ENCODE measurements at regions not wholly inside any gene's neighbourhood (a gene's known extent, or its start where the extent isn't known, plus 50 kb on each side); places are given as distances from the start of the nearest gene placed in this dataset.
"Not testable (repeated sequence)": the region's sequence is repeated elsewhere in the genome, so short reads cannot be mapped to it uniquely, and the experiment has no call there.

DNA sequence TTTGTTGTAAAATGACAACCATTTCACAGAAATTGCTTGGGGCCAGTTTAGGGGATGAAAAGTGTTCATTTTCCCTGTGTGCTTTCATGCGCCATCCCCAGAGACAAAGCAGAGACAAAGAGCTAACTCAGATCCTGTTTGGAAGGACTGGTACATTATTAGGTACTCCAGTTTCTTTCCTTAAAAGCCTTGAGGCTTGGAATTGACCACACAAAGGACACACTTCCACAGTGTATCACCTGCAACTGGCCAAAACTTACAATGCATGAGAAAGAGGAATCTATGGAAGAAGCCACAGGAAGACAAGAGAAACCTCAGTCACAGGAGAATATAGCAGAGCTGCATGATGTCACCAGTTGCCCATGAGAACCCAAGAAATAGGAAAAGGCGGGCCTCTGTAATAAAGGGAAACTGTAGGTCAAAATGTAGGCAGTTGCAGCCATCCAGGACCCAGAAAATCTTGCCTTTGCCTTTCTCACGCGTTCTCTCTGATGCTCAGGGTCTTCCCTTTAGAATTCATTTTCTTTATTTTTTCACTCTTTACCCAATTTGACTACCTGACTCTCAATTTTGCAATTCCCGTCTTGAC lies 339.0 kb downstream of the RMST start:
- no peak for DNase-seq

DNA sequence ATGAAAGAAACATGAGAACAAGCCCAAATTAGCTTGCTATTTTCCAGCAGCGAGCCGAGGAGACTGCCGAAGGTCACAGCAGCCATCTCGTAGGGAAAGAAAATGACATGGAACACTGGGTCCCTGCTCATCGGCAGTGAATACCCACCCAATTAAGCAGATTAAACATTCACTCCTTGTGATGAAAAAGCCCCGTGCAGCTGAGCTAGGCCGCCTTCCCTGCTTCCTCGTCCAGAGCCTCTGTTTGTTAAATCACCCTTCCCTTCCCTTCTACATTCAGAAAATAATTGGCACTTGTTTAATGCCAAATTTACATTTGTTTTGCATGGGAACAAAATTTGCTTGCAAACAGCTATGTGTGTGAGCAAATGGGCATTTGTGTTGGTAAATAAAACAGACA lies 342.5 kb downstream of the RMST start:
- DNase-seq = no peak

DNA sequence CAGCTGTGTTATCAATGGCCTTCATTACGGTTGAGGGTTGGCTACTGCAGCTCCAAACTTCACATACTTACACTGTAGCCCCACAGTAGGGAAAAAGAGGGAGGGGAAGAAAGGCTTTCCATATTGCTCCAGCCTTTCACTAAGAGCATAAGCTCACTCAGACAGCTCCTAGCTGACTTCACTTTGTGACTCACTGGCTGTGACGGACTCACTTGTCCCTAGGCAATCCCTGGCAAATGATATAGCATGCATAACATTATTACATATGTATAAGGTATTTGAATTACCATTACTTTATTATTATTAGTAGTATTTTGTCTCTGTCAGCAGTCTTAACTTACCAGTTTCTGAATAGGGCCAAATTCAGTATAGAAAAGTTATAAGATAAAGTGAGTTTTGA lies 350.7 kb downstream of the RMST start:
- DNase-seq = peak; percentile 0

DNA sequence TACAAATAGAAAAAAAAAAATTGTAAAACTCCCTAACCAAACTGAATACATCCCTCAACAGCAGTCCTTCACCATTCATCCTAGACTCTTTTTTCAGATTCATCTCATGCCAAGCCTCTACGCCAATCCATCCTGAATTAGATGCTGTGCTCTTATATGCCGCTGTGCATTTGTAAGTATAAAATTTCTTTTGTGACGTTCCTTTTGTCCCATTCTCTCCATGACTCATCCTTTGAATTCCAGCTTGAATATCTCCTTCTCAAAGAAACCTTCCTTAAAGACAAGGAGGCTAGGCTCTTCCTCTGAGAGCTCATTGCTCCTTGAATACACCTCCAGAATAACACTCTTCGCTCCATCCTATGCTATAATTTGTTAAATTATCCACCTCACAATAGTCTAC lies 359.2 kb downstream of the RMST start:
- no peak for DNase-seq

DNA sequence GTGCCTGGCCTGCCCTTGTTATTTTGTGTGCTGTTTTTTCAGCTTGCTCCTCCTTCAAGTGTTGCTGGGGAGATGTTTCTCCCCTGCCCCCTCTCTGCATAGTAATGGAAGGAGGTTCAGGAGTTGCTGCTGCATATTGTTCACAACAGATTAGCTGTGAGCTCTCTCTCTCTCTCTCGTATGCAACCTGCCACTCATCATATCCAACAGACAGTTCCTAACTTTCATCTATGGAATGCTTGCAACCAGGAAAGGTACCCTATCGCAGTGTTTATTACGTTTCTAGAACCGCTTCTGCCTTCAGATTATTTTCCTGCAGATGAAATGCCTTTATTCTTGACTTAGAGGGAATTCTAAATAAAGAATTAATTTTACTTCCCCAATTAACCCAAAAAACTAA lies 372.9 kb downstream of the RMST start:
- DNase-seq = no peak

DNA sequence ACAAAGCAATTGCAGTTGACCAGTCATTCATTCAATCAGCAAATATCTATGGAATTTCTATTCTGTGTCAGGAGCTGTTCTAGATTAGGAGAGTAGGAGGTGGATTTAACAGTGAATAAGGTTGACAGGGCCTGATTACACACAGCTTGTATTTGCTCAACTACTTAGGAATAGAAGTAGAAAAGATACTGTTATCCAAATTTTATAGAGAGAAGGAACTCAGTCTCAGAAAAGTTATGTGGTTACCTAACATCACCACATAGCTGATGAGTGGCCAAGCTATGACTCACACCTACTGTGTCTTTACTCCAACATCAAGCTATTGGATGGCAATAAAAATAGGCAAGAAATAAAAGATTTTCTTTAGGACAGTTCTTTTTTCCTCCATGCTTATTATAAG lies 374.8 kb downstream of the RMST start:
- DNase-seq = peak; percentile 30

DNA sequence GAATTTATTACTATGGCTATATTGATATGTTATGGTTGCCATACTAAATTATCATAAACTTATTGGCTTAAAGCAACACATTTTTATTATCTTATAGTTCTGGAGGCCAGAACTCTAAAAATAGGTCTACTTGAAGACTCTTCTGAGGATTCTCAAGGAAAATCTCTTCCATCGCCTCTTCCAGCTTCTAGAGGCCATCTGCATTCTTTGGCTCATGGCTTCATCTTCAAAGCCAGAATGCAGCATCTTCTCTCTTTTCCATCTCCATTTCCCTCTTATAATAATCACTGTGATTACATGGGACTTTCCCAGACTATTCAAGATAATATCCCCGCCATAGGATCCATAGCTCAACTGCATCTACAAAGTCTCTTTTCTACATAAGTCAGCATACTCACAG lies 385.4 kb downstream of the RMST start:
- DNase-seq = no peak

DNA sequence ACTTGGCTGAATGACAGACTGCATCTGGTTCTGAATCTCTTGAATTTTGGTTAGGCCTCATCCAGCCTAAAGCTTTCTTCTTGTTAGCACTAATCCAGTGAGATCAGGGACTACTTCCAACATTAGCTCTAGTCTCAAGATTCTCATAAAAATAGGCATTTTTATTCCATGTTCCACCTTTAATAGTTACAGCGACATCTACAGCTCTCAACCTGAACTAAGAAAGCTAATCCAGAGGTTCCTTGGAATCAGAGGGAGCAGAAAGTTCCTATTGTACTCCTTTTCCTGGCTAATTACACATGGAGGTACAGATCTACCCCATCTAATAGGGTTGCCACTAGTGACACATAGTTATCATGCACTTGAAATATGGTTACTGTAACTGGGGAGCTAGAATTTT lies 391.9 kb downstream of the RMST start:
- DNase-seq = no peak

DNA sequence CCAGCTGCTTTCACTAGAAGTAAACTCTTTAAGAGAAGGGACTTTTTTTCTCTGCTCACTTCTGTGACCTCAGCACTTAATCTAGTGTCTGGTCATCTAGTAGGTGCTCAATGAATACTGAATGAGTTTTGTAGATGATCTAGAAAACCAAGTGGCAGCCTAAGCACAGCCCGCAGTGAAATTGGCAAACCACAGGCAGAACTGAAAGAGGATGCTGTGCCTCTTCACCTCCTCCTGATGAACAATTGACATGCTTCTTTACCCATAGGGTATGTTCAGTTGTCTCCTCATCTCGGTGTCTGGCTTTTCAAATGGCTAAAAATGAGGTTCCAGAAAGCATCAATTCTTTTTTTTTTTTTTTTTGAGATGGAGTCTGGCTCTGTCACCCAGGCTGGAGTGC lies 399.5 kb downstream of the RMST start:
- no peak for DNase-seq

DNA sequence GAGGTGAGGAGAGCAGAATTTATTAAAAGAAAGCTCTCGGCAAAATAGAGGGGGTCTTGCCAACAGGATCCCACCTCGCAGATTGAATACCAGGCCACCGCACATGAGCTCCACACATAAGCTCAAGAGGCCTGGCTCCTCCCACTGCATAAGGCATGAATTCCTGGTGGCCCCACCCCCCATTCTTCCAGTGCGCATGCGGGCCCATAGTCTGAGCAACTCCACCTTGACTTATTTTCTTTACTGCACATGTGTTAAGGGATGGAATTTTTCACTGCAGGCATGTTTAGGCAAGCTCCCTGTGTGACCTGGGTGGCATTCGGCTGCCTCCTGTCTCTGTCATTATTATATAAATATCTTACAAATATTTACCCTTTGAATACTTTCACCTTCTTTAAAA lies 412.5 kb downstream of the RMST start:
- DNase-seq = no peak

DNA sequence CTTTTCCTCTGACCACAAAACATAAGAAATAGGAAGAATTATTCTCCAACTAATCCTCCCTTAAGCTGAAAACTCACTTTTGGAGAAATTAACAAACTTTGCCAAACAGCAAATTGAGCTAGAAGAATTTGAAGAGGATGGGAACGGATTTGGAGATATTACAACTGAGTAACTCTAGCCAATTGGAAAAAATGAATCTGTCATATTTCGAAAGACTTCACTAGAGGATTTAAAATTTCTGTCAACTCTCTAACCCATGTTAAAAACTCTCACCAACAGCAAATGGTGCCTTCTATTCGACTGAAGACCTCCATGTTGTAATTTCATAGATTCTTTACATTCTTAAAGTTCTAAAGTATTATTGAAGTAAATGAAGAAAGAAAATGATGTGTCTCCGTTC lies 414.2 kb downstream of the RMST start:
- no peak for DNase-seq

DNA sequence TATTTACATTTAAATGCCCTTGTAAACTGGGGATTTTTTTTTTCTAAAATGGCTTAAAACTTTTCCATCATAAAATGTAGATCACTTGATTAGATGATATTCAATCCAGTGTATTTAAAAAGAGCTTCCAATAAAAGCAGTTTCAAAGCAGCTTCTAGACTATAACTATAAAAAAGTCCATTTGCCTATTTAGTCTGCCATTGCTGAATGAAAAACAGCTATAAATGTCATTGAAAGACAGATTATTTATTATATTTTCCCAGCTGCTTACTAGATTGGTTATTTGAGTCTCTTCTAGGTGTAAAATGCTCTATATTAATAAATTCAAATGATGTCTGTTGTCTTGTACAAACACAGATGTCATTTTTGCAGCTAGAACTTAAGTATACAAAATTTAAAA lies 414.8 kb downstream of the RMST start:
- no peak for DNase-seq

DNA sequence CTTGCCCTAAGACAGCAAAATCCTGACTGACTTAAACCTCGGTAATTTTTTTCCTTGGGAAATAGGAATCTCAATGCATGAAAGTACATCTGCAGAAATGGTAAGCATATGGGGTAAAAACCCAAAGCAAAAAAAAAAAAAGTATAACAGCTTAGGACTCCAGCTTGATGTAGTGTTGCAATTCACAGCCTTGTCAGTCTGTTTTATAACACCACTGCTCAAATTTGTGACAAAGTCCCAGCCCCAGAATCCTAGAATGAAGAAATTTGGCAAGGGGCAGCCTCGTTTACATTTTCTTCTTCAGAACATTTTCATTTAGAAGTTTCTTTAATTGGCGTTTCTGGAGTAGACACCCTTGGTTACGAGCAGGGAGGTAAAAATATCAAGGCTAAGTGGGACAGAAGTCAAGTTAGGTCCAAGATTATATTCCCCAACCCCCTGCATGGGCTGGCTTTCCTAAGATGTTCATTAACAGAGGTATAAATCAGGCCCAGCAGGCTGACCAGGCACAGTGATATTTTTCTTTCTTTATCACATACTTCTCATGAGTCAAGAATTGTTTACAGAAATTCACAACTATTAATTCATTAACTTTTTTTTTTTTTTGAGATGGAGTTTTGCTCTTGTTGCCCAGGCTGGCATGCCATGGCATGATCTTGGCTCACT lies 424.0 kb downstream of the RMST start:
- DNase-seq = no peak

DNA sequence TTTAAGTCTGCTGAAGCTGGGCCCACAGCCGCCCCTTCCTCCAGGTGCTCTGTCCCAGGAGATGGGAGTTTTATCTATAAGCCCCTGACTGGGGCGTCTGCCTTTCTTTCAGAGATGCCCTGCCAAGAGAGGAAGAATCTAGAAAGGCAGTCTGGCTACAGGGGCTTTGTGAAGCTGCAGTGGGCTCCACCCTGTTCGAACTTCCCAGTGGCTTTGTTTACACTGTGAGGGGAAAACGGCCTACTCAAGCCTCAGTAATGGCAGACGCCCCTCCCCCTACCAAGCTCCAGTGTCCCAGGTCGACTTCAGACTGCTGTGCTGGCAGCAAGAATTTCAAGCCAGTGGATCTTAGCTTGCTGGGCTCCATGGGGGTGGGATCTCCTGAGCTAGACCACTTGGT lies 435.3 kb downstream of the RMST start:
- DNase-seq = not testable (repeated sequence)

DNA sequence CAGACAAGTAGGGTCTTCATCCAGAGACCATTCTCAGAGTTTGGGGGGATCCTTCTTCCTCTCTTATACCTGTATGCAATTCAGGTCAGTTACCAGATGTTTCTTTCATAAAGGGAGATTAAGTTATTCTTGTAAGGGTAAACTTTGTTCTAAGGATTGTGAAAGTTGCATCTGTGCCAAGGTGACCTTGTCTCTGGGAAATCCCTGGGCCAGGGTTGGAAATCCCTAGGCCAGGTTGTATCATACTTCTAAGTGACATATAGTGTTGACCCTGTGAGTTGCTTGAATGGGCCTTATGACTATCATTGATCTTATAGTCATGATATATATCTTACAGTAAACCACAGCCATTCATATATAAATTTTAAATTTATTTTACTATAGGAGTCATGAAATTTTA lies 436.9 kb downstream of the RMST start:
- DNase-seq = no peak

DNA sequence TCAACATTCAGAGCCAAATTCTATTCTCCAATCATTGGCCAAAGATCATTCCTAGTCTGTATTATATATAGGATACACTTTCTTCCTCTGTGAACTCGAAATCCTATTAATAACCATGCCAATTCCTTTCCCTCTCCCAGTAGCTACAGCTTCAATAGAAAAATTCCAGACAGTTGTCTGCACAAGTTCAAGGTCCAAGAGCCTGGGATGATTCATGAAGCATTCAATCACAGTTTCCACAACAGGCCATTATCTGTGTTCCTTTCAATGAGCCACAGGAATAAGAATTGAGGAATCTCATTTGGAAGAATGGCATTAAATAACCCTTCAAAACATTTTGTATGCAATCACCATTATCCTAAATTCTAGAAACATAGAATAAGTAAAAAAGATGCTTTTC lies 437.4 kb downstream of the RMST start:
- no peak for DNase-seq

DNA sequence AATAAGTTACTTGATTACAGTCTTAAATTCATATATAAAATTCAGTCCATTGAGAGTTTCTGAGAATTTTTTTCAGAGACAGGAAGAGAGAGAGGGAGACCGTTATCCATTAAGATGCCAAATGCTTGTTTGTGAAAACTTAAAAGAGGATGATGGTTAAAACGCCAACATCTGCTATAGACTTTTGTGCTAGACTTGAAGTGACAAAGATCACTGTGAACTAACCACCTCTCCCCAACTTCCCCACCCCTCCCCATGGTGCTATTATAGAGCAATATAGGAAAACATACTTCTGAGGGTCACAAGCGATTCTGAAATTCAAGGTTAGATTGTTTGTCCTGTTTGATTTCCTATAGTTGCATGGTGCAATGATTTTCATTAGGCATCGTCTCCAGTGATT lies 440.8 kb downstream of the RMST start:
- DNase-seq = no peak

DNA sequence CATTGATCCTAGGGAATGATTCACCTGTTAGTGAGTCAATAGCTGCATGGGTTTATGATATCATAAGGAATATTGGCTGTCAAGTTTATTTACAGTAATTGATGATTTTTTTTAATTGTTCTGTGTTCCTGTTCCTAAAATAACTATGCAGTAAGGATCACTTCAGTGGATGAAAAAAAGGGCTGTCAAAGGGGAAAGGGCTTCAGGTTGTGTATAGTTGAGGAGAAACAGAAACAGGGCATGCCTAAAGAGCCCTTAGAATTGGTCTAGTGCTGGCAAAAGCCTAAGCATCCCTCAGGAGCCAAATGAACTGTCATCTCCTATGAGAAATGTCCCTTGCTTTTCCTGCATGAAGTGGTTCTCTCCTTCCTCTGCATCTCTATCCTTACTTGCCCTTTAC lies 444.9 kb downstream of the RMST start:
- DNase-seq = no peak

DNA sequence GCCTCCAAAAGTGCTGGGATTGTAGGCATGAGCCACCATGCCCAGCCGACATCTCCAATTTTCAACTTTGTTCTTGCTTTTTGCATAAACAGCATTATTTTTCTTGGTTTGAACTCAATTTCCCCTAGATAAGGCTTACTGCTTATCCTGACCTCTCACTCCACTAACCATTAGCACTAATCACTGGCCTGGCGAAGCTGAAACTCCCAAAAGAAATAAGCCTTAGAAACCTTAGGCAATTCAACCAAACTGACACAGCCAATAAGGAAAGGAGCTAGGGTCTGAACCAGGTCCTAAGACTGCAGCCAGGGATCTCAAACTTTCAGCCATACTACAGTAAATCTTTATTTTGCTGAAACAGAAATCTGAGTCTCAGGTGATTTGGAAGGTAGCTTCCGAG lies 448.0 kb downstream of the RMST start:
- no peak for DNase-seq

DNA sequence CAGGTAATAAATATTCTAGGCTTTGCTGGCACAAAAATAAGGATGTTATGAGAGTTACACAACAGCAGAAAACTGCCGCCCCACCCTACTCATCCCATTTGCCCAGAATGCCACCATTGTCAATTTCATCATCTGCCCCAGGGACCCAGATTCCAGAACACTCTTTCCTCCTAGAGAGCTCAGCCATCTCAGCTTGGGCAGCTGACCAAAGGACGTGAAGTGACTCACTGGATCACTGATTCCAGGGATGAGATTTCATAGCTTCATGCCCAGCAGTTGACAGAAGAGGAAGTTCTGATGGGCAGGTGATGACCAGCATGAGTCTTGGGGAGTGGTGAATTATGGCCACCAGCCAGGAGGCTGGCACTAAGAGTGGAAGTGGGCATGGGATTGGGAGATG lies 450.3 kb downstream of the RMST start:
- no peak for DNase-seq

DNA sequence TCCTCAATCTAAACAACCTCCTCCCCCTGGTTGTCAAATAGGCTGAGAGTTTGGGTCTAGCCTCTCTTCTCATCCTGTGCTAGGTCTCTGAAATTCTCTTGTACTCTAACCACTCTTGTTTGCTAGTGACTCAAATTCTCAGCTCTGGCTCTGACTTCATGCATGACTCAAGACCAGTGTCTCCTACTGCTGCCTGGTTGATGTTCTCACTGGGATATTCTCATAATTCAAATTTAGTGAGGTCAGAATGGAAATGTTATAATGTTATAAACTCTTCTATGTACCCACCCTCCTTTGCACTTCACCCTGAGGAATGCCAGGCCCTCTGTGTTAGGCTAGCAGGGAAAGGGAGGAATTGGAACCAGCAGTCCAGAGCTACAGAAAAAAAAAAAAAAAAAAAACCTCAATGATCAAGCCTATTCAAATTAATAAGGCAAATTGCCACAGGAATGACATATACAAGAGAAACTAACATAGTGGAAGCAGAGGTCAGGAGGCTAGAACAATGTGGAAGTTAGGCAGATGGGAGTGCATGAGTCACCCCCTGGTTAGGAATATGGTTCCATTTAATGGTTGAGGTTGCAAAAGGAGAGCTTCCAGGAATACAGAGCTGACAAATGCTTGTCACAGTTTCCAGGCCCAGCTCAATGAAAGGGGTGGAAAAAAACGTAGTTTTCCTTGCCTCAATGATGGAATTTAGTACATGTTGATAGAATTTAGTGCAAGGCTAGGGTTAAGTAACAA lies 459.5 kb downstream of the RMST start:
- DNase-seq = peak; percentile 93

DNA sequence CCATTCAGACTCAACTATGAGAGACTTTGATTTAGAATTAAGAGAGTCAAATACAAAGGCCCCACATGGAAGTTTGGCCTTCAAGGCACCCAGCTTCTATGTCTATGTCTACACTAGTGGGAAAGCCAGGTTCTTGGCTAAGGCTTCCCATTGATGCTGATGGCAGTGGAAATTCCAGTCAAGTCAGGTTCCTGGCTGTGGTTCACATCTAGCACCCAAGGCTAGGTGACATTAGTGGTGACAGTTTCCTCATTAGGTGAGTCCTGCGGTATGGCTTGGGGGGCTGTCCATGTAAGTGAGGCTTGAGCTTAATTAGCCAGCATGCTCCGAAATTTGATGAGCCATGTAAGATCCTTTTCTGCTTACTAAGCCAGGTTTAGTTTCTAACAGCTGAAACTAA lies 460.9 kb downstream of the RMST start:
- no peak for DNase-seq

DNA sequence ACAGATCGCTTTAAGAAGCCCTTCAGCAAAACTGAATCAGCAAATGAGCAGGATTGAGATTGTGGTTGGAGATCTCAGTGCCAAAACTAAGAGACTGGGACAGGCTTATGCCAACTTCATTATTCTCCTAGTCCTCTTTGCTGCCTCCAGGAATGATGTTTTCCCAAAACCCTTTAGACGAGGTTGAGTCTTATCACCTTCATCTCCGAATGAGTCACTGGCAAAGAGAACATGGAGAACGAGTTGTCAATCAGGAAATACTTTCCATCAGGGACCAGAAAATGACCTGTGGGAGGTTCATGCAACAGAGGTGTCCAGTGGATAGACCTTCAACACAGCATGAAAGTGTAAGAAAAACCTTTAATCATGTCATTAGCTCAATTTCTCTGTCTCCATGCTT lies 461.5 kb downstream of the RMST start:
- DNase-seq = no peak

DNA sequence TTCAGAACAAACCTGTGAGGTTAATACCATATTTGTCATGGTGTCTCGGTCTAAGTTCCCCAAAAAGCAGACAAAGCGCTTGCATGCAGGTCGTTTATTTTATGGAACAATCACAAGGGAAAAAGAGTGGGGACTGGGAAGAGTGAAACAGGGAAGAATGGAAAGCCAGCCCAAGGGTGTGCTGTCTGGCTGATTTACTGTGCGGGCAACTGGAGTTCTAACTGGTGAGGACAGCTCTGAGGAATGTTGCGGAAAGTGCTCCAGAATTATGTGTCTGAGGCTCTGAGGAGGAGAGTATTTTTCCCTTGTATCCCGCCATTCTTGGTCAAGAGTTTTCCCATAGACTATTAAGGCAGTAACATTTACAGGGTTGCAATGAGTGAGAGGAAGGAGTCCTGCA lies 465.4 kb downstream of the RMST start:
- DNase-seq = no peak

DNA sequence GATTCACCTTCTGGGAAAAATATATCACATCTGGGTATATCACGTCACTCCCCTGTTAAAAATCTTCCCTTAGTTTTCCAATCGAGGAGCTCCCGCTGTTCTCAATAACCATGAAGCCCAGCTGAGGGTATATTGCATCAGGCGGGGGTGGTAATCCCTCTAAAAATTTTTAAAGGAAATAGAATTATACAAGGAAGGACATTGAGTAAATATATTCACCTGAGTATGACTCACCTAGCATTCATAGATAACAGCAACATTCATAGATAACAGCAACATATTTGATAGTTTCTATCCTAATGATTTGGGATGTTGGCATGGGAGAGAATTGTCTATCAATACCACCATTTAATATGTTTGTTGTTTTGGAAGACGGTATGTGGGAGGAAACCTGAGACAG lies 473.6 kb downstream of the RMST start:
- DNase-seq = no peak
